Panc1 (cell line): ENCODE measurements at regions not wholly inside any gene's neighbourhood (a gene's known extent, or its start where the extent isn't known, plus 50 kb on each side); places are given as distances from the start of the nearest gene placed in this dataset.

Experiments used
- CTCF ChIP-seq: fragments of 450-650 bp; IDR thresholded peaks from 2 replicates; pipeline ENCODE4 v1.5.1; 2017; ENCODE audit warnings: mild to moderate bottlenecking
- POLR2AphosphoS5 ChIP-seq: IDR thresholded peaks from 2 replicates; pipeline ENCODE4 v1.6.1; 2012; ENCODE audit warnings: mild to moderate bottlenecking, low read depth, low read length, moderate library complexity
- REST ChIP-seq, 2 experiments: IDR thresholded peaks; 2 replicates each; pipeline ENCODE4 v1.6.1; 2011 to 2012; ENCODE audit warnings: low read depth in 2 of 2, control low read depth in 1 of 2, low read length in 1 of 2, mild to moderate bottlenecking in 1 of 2, moderate library complexity in 1 of 2; ENCODE audit not compliant: insufficient read depth in 1 of 2
- SIN3A ChIP-seq: IDR thresholded peaks from 2 replicates; pipeline ENCODE4 v1.6.1; 2012; ENCODE audit warnings: low read depth, mild to moderate bottlenecking, low read length, moderate library complexity, borderline replicate concordance; ENCODE audit not compliant: insufficient read depth

- TF ChIP-seq CTCF (no peak), POLR2AphosphoS5 (no peak), SIN3A (no peak), REST (IDR thresholded peaks at IDR 0.05; ENCODE audit: insufficient read depth in 1 of 2, low read depth in 2 of 2, low read length in 1 of 2) (no peak)
Observed at GRCh38 chr6:97456070-97456469, 173.1 kb upstream of the MMS22L start.
